Lung (tissue), 11 donors: ENCODE measurements at regions not wholly inside any gene's neighbourhood (a gene's known extent, or its start where the extent isn't known, plus 50 kb on each side); places are given as distances from the start of the nearest gene placed in this dataset.

Experiments used
- ATAC-seq: fragments of 200-7000 bp; cut with Tn5 transposase; one replicate; pipeline ENCODE4 v1.9.1; 2020; ENCODE audit warnings: moderate number of reproducible peaks; ENCODE audit not compliant: insufficient read depth, low FRiP score
- DNase-seq, 3 donors: peaks; one replicate each; pipeline ENCODE4 v3.0.0-alpha.2; 2013 to 2017
- H3K27ac ChIP-seq, 2 donors: one replicate each; pipeline ENCODE4 v1.5.1; 2013; ENCODE audit warnings: mild to moderate bottlenecking in 2 of 2, moderate library complexity in 2 of 2, control low read depth in 1 of 2, inconsistent platforms in 1 of 2, low read depth in 1 of 2, low read length in 1 of 2
- H3K27me3 ChIP-seq, 3 donors: one replicate each; pipeline ENCODE4 v1.5.1; 2013; ENCODE audit warnings: low read length in 2 of 3; ENCODE audit not compliant: control insufficient read depth in 3 of 3, insufficient read depth in 3 of 3
- H3K36me3 ChIP-seq, 4 donors: one replicate each; pipeline ENCODE4 v1.5.1; 2013; ENCODE audit warnings: low read length in 4 of 4, mild to moderate bottlenecking in 1 of 4, moderate library complexity in 1 of 4; ENCODE audit not compliant: control insufficient read depth in 4 of 4, insufficient read depth in 4 of 4
- H3K4me1 ChIP-seq, 5 donors: one replicate each; pipeline ENCODE4 v1.5.1; 2013; ENCODE audit warnings: low read length in 5 of 5, mild to moderate bottlenecking in 2 of 5, moderate library complexity in 1 of 5; ENCODE audit not compliant: control insufficient read depth in 5 of 5, insufficient read depth in 5 of 5
- H3K4me3 ChIP-seq: one replicate; pipeline ENCODE4 v1.5.1; 2013; ENCODE audit warnings: mild to moderate bottlenecking, control low read depth, moderate library complexity
- H3K9ac ChIP-seq, 2 donors: one replicate each; pipeline ENCODE4 v1.5.1; 2013; ENCODE audit warnings: low read length in 2 of 2, control low read depth in 1 of 2; ENCODE audit not compliant: insufficient read depth in 1 of 2
- H3K9me3 ChIP-seq, 4 donors: one replicate each; pipeline ENCODE4 v1.5.1; 2013; ENCODE audit warnings: low read length in 3 of 4, mild to moderate bottlenecking in 1 of 4, moderate library complexity in 1 of 4; ENCODE audit not compliant: control insufficient read depth in 4 of 4, insufficient read depth in 3 of 4
- CTCF ChIP-seq: IDR thresholded peaks from 2 replicates; pipeline ENCODE4 v1.5.1; 2012; ENCODE audit warnings: mild to moderate bottlenecking; ENCODE audit errors: control extremely low read depth, extremely low read depth
- WGBS, 2 donors: extraction: QIAGEN DNeasy Blood & Tissue Kit; methylation state at CpG; one replicate each; pipeline ENCODE4 v1.1.7; 2013; 5-methylcytosine and 5-hydroxymethylcytosine counted together
- donor health status: control.
- donor health status: control.
- donor health status: Bipolar disorder and iron deficiency.
- donor health status: healthy.
- donor health status: DM: yes; HTN: yes; CAD: no.

- no peak overlapping the region for H3K27ac ChIP-seq
- H3K4me1 ChIP-seq, result no peaks in the 10 kb centered on the region
- no peaks in the 10 kb centered on the region for H3K9me3 ChIP-seq
- no peak for ATAC-seq
- no peak for TF ChIP-seq CTCF
- H3K36me3 ChIP-seq, result no peaks in the 10 kb centered on the region
- no peaks in the 10 kb centered on the region for H3K27me3 ChIP-seq
- no peak overlapping the region for H3K4me3 ChIP-seq
- WGBS, 2 donors, result 71 to 85% methylated on average over 2 of the region's 2 CpGs
- peak in 1 of 3 donors; percentile 35 for DNase-seq
- H3K9ac ChIP-seq, result no peak overlapping the region
Measured at GRCh38 chr7:142432377-142432776, 174.5 kb upstream of the PRSS58 start.

GRCh38 chr7:142431491-142431890 is 173.6 kb upstream of the PRSS58 start:
- no peaks in the 10 kb centered on the region for H3K9me3 ChIP-seq
- no peak overlapping the region for H3K27ac ChIP-seq
- H3K4me1 ChIP-seq, result no peaks in the 10 kb centered on the region
- no peak for DNase-seq
- no peak overlapping the region for H3K9ac ChIP-seq
- no peaks in the 10 kb centered on the region for H3K27me3 ChIP-seq
- no peak for TF ChIP-seq CTCF
- no peak for ATAC-seq
- 79 to 89% methylated on average over 2 of the region's 2 CpGs for WGBS, 2 donors
- no peaks in the 10 kb centered on the region for H3K36me3 ChIP-seq
- H3K4me3 ChIP-seq, result no peak overlapping the region

- H3K27ac ChIP-seq, result no peak overlapping the region
- WGBS, 2 donors, result 65 to 75% methylated on average over 2 of the region's 2 CpGs
- DNase-seq, result no peak
- no peak for TF ChIP-seq CTCF
- no peaks in the 10 kb centered on the region for H3K27me3 ChIP-seq
- H3K36me3 ChIP-seq, result no peaks in the 10 kb centered on the region
- H3K4me3 ChIP-seq, result no peak overlapping the region
- no peak overlapping the region for H3K9ac ChIP-seq
- no peak for ATAC-seq
- no peaks in the 10 kb centered on the region for H3K9me3 ChIP-seq
- no peaks in the 10 kb centered on the region for H3K4me1 ChIP-seq
Measured at GRCh38 chr7:142428094-142428493, 170.2 kb upstream of the PRSS58 start.

- no peak overlapping the region for H3K27ac ChIP-seq
- H3K36me3 ChIP-seq, result no peaks in the 10 kb centered on the region
- H3K4me1 ChIP-seq, result no peaks in the 10 kb centered on the region
- no peaks in the 10 kb centered on the region for H3K9me3 ChIP-seq
- no peak for DNase-seq
- H3K27me3 ChIP-seq, result no peaks in the 10 kb centered on the region
- no peak for TF ChIP-seq CTCF
- WGBS, 2 donors, result 54 to 67% methylated on average over 8 of the region's 8 CpGs
- H3K9ac ChIP-seq, result no peak overlapping the region
- no peak for ATAC-seq
- H3K4me3 ChIP-seq, result no peak overlapping the region
Measured at GRCh38 chr7:142425281-142425680, 167.4 kb upstream of the PRSS58 start.
